ENCODE measurements at regions not wholly inside any gene's neighbourhood (a gene's known extent, or its start where the extent isn't known, plus 50 kb on each side); places are given as distances from the start of the nearest gene placed in this dataset.

DNA sequence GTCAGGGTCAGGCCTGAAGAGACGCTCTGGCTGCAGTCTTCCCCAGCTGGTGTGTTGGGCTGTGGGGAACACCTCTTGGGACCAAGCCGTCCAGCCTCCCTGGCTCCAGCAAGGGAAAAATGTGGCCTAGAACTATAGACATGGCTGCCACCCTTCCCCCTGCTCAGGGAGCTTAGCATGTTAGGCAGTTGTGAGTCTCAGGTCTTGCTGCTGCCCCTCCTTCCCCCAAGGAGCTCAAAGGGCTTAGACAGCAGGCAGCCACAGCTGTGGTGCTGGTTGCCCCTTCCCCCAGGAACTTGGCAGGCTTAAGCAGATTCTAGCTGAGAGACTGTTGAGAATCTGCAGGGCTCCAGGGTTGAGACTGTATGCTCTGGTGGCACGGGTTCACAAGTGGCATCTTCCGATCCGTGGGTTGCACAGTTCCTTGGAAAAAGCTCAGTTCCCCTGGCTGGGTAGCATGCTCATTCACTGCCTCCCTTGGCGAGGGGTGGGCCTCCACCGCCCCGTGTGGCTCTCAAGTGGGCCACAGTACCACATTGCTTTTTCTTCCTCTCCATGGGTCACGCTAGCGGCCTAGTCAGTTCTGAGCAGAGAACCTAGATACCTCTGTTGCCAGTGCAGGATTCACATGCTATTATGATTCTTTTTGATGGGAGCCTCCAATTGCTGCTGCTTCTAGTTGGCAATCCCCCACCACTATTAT is 1258.6 kb downstream of the OLFM4 start:
- CTCF ChIA-PET: no interaction called here
- peaks cover 28% of the 10 kb centered on the region for H3K9me3 Mint-ChIP-seq
- H3K4me3 Mint-ChIP-seq: no peak overlapping the region
- no peak for DNase-seq (ENCODE audit: low spot score)
- ATAC-seq: peak; percentile 70
- TF ChIP-seq CREB1 (CRISPR knock-in tag; IDR thresholded peaks at IDR 0.05): no peak
- no peak for TF ChIP-seq IRF2 (CRISPR knock-in tag; IDR thresholded peaks at IDR 0.05; ENCODE audit: borderline replicate concordance, low read depth)
- peak; percentile 22; the same call in 1 of the 2 replicates for TF ChIP-seq FOXP1 (CRISPR knock-in tag; IDR thresholded peaks at IDR 0.05; ENCODE audit: borderline replicate concordance)
- TF ChIP-seq ATF1 (CRISPR knock-in tag; IDR thresholded peaks at IDR 0.05): no peak
- no peak for TF ChIP-seq JAZF1 (CRISPR knock-in tag; IDR thresholded peaks at IDR 0.05)
- TF ChIP-seq CREM (CRISPR knock-in tag; IDR thresholded peaks at IDR 0.05): no peak
- TF ChIP-seq, protein P1, sequence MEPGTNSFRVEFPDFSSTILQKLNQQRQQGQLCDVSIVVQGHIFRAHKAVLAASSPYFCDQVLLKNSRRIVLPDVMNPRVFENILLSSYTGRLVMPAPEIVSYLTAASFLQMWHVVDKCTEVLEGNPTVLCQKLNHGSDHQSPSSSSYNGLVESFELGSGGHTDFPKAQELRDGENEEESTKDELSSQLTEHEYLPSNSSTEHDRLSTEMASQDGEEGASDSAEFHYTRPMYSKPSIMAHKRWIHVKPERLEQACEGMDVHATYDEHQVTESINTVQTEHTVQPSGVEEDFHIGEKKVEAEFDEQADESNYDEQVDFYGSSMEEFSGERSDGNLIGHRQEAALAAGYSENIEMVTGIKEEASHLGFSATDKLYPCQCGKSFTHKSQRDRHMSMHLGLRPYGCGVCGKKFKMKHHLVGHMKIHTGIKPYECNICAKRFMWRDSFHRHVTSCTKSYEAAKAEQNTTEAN (CRISPR knock-in tag; IDR thresholded peaks at IDR 0.05): no peak
- TF ChIP-seq TEAD1 (CRISPR knock-in tag; IDR thresholded peaks at IDR 0.05): no peak
- no peak for TF ChIP-seq SP1 (CRISPR knock-in tag; conservative IDR thresholded peaks at IDR 0.05)
- H3K4me1 Mint-ChIP-seq: peaks cover 56% of the 10 kb centered on the region
- H3K36me3 Mint-ChIP-seq: peaks cover 55% of the 10 kb centered on the region
- POLR2A ChIA-PET: no interaction called here
- no peak overlapping the region for H3K27ac Mint-ChIP-seq
- H3K27me3 Mint-ChIP-seq (ENCODE audit: low read depth): no peaks in the 10 kb centered on the region

DNA sequence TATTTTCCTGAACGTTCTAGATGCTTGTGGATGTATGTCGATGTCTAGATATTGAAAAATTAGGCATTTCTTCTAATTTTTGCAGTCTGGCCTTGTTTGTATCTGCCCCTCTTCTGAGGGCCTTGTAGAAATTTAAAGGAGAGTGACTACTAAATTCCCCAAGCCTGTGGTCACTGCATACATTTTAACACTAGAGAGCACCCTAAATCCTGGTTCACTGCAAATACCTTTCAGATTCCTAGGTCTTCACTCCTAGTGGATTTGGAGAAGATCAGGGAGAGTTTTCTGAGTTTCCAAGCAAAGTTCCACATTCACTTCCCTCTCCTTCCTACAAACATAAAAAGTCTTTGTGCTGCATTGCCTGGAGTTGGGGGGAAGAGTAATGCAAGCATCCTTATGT is 1272.5 kb downstream of the OLFM4 start:
- ATAC-seq (peak; percentile 74), DNase-seq (ENCODE audit: low spot score) (no peak)
- ChIA-PET CTCF (no interaction called here), POLR2A (no interaction called here)
- no peaks in the 10 kb centered on the region for H3K27me3 Mint-ChIP-seq (ENCODE audit: low read depth)
- peaks cover 32% of the 10 kb centered on the region for H3K9me3 Mint-ChIP-seq
- TF ChIP-seq RORB (CRISPR knock-in tag; IDR thresholded peaks at IDR 0.05) (no peak), NR3C1 (CRISPR knock-in tag; conservative IDR thresholded peaks at IDR 0.05; ENCODE audit: low read depth) (no peak)
- TF ChIP-seq, protein P2, sequence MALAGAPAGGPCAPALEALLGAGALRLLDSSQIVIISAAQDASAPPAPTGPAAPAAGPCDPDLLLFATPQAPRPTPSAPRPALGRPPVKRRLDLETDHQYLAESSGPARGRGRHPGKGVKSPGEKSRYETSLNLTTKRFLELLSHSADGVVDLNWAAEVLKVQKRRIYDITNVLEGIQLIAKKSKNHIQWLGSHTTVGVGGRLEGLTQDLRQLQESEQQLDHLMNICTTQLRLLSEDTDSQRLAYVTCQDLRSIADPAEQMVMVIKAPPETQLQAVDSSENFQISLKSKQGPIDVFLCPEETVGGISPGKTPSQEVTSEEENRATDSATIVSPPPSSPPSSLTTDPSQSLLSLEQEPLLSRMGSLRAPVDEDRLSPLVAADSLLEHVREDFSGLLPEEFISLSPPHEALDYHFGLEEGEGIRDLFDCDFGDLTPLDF (CRISPR knock-in tag; IDR thresholded peaks at IDR 0.05): no peak
- H3K36me3 Mint-ChIP-seq: peaks cover 47% of the 10 kb centered on the region
- H3K4me1 Mint-ChIP-seq: peaks cover 59% of the 10 kb centered on the region
- H3K27ac Mint-ChIP-seq: peak overlapping the region; percentile 22
- H3K4me3 Mint-ChIP-seq: no peak overlapping the region

DNA sequence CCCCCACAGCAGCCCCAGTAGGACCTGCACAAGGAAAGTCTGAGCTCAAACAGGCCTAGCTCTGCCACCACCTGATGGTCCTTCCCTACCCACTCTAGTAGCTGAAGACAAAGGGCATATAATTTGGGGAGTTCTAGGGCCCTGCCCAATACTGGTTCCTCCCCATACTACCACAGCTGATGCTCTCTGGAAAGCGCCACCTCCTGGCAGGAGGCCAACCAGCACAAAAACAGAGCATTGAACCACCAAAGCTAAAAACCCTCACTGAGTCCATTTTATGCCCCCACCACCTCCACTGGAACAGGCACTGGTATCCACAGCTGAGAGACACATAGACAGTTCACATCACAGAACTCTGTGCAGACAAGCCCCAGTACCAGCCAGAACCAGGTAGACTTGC is 1276.8 kb downstream of the OLFM4 start:
- 0 out of 2 replicates have a peak overlapping the region, but pooled peaks have one; percentile 29 for H3K27ac Mint-ChIP-seq
- CTCF ChIA-PET: interaction anchor here (1.2 to 1.8 kb wide), 6 partner anchors 13 to 523 kb away, joined by 3 to 7 read pairs (median 4); no protein-coding TSS in a partner anchor
- TF ChIP-seq, protein P3, sequence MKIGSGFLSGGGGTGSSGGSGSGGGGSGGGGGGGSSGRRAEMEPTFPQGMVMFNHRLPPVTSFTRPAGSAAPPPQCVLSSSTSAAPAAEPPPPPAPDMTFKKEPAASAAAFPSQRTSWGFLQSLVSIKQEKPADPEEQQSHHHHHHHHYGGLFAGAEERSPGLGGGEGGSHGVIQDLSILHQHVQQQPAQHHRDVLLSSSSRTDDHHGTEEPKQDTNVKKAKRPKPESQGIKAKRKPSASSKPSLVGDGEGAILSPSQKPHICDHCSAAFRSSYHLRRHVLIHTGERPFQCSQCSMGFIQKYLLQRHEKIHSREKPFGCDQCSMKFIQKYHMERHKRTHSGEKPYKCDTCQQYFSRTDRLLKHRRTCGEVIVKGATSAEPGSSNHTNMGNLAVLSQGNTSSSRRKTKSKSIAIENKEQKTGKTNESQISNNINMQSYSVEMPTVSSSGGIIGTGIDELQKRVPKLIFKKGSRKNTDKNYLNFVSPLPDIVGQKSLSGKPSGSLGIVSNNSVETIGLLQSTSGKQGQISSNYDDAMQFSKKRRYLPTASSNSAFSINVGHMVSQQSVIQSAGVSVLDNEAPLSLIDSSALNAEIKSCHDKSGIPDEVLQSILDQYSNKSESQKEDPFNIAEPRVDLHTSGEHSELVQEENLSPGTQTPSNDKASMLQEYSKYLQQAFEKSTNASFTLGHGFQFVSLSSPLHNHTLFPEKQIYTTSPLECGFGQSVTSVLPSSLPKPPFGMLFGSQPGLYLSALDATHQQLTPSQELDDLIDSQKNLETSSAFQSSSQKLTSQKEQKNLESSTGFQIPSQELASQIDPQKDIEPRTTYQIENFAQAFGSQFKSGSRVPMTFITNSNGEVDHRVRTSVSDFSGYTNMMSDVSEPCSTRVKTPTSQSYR (CRISPR knock-in tag; IDR thresholded peaks at IDR 0.05): no peak
- TF ChIP-seq SMAD3 (CRISPR knock-in tag; IDR thresholded peaks at IDR 0.05; ENCODE audit: borderline replicate concordance): 0 out of 2 replicates have a peak, but pooled peaks have one; percentile 54

DNA sequence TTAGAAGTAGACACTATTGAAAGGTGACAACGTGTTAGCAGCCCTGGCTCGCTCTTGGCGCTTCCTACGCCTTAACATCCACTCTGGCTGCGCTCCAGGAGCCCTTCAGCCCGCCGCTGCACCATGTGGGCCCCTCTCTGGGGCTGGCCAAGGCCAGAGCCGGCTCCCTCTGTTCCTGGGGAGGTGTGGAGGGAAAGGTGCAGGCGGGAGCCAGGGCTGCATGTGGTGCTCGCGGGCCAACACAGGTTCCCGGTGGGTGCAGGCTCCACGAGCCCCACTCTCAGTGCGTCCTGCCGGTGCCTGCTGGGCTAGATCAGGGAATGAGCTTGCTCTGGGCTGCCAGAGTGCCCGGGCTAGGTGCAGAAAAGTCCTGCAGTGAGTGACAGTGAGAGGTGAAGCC is 1284.3 kb downstream of the OLFM4 start:
- peaks cover 34% of the 10 kb centered on the region for H3K4me1 Mint-ChIP-seq
- H3K36me3 Mint-ChIP-seq: peaks cover 36% of the 10 kb centered on the region
- DNase-seq (ENCODE audit: low spot score) (no peak), ATAC-seq (peak; percentile 40)
- POLR2A ChIA-PET: no interaction called here
- peaks cover 24% of the 10 kb centered on the region for H3K9me3 Mint-ChIP-seq
- peak overlapping the region; percentile 49; the same call in 1 of the 2 replicates for H3K27ac Mint-ChIP-seq
- CTCF ChIA-PET: no interaction called here
- H3K4me3 Mint-ChIP-seq: no peak overlapping the region
- no peaks in the 10 kb centered on the region for H3K27me3 Mint-ChIP-seq (ENCODE audit: low read depth)
- no peak for TF ChIP-seq RELA (CRISPR knock-in tag; IDR thresholded peaks at IDR 0.05; ENCODE audit: borderline replicate concordance)
- TF ChIP-seq NR1H2 (CRISPR knock-in tag; IDR thresholded peaks at IDR 0.05): no peak
- TF ChIP-seq ETV6 (CRISPR knock-in tag; IDR thresholded peaks at IDR 0.05): no peak
- TF ChIP-seq, protein P4, sequence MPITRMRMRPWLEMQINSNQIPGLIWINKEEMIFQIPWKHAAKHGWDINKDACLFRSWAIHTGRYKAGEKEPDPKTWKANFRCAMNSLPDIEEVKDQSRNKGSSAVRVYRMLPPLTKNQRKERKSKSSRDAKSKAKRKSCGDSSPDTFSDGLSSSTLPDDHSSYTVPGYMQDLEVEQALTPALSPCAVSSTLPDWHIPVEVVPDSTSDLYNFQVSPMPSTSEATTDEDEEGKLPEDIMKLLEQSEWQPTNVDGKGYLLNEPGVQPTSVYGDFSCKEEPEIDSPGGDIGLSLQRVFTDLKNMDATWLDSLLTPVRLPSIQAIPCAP (CRISPR knock-in tag; IDR thresholded peaks at IDR 0.05): no peak
- no peak for TF ChIP-seq ZBTB21 (CRISPR knock-in tag; IDR thresholded peaks at IDR 0.05; ENCODE audit: borderline replicate concordance)

More for the DNA sequence above, 1276.8 kb downstream of the OLFM4 start:
- peaks cover 9% of the 10 kb centered on the region; the same call in 1 of the 2 replicates for H3K9me3 Mint-ChIP-seq
- peak; percentile 13 for ATAC-seq
- no peaks in the 10 kb centered on the region for H3K27me3 Mint-ChIP-seq (ENCODE audit: low read depth)
- H3K36me3 Mint-ChIP-seq: peaks cover 23% of the 10 kb centered on the region
- no peak for DNase-seq (ENCODE audit: low spot score)
- peaks cover 67% of the 10 kb centered on the region for H3K4me1 Mint-ChIP-seq
- POLR2A ChIA-PET: interaction anchor here (0.6 kb wide), 1 partner anchor 211 kb away, joined by 3 read pairs; no protein-coding TSS in a partner anchor
- no peak overlapping the region for H3K4me3 Mint-ChIP-seq
